Left hindlimb (tissue), 1 donor: ENCODE measurements at regions not wholly inside any gene's neighbourhood (a gene's known extent, or its start where the extent isn't known, plus 50 kb on each side); places are given as distances from the start of the nearest gene placed in this dataset.

Source experiments
- DNase-seq: peaks from one replicate; pipeline ENCODE4 v3.0.0-alpha.2; 2018

DNA sequence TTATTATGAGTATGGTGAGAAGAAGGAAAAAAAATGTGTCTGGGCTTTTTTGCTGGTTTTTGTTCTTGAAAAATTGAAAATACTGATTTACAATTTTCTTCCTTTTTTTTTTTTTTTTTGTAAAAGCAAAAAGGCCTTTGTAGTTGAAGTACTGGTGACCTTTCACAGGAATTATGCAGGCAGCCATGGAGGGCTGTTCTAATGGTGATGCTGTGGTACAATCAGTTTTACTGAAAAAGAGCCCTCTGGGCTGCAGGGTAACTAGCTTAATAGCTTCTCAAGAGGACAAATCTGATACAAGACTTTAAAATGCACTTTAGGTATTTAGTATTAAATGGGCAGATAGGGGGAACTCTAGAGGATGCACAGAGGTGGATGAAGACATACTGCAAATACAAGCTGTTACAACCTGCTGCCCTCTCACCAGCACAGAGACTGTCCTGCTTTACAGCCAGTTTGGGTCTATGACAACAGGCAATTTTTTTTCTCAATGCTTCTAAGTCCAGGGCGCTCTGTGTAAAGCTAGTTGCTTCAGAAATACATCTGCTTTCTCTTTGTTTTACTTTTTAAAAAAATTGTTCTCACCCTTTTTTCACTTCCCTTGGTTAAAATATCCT, 61.6 kb upstream of the HS3ST5 start:
- DNase-seq = no peak

DNA sequence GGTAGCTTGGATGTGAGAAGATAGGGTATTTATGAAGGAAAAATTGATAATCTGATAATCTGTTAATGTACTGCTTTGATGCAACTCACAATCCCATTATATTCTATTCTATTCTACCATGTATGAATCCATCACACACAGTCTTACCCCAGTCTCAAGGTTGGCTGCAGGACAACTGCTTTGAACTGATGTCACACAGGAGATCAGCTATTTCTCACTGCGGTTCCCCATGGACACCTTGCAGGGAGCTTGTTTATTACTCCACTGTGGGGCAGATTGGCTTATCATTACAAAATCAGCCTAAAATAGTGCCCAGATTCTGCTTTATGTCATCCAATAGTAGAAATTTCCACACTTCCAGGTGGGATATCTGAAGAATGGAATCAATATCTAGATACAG, 61.0 kb upstream of the HS3ST5 start:
- DNase-seq = no peak

DNA sequence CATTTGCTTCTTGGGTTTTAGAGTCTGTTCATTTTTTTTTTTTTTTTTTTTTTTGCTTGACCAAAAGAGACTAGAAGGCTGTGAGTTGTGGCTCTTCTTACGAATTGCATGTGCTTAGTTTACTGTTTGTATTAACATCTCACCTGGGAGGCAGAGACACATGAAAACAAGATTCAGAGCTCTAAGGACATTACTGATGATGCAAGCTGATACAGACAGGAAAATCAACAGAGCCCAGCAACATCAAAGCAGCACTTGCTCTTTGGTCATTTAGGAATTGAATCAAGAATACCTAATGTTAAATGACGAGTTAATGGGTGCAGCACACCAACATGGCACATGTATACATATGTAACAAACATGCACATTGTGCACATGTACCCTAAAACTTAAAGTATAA, 55.7 kb upstream of the HS3ST5 start:
- no peak for DNase-seq
